Vagina (tissue), 2 donors: ENCODE measurements at regions not wholly inside any gene's neighbourhood (a gene's known extent, or its start where the extent isn't known, plus 50 kb on each side); places are given as distances from the start of the nearest gene placed in this dataset.

Source experiments
- DNase-seq, 2 donors: peaks; one replicate each; pipeline ENCODE4 v3.0.0-alpha.2; 2017; ENCODE audit errors: extremely low spot score in 2 of 2
- H3K27ac ChIP-seq: fragments of 200-600 bp; sonication (generic); one replicate; pipeline ENCODE4 v1.5.1; 2019
- H3K27me3 ChIP-seq: fragments of 200-600 bp; sonication (generic); one replicate; pipeline ENCODE4 v1.5.1; 2019
- H3K36me3 ChIP-seq, 2 donors: fragments of 200-600 bp; sonication (generic); one replicate each; pipeline ENCODE4 v1.5.1; 2017 to 2019
- H3K4me1 ChIP-seq: fragments of 200-600 bp; sonication (generic); one replicate; pipeline ENCODE4 v1.5.1; 2019
- H3K4me3 ChIP-seq, 2 donors: fragments of 200-600 bp; sonication (generic); 1 replicate in 1 of 2; 2 replicates in 1 of 2; pipeline ENCODE4 v1.5.1; 2016 to 2019
- H3K9me3 ChIP-seq: fragments of 200-600 bp; sonication (generic); one replicate; pipeline ENCODE4 v1.5.1; 2019
- POLR2A ChIP-seq, 2 donors: fragments of 450-650 bp; IDR thresholded peaks; one replicate each; pipeline ENCODE4 v1.6.1; 2017; ENCODE audit warnings: antibody characterized with exemption in 2 of 2, mild to moderate bottlenecking in 2 of 2, moderate library complexity in 2 of 2
- POLR2AphosphoS5 ChIP-seq, 2 donors: sonication (generic); formaldehyde crosslinking; IDR thresholded peaks; one replicate each; pipeline ENCODE4 v1.9.0; 2017; ENCODE audit warnings: antibody characterized with exemption in 2 of 2, mild to moderate bottlenecking in 2 of 2, low read depth in 1 of 2; ENCODE audit not compliant: insufficient read depth in 1 of 2
- intact Hi-C: fragments of 100-400 bp; cut with DNase I; formaldehyde crosslinking; loops from one replicate; pipeline ENCODE4 v1.15.1; 2023
- TF ChIP-seq, protein P1 (sequence below), 3 experiments: fragments of 450-650 bp in 2 of 3; fragments of 200-600 bp in 1 of 3; sonication (generic) in 1 of 3; IDR thresholded peaks; one replicate each; pipeline ENCODE4 v1.5.1; 2017 to 2019; ENCODE audit warnings: antibody characterized with exemption in 3 of 3, mild to moderate bottlenecking in 2 of 3, moderate library complexity in 2 of 3

DNA sequence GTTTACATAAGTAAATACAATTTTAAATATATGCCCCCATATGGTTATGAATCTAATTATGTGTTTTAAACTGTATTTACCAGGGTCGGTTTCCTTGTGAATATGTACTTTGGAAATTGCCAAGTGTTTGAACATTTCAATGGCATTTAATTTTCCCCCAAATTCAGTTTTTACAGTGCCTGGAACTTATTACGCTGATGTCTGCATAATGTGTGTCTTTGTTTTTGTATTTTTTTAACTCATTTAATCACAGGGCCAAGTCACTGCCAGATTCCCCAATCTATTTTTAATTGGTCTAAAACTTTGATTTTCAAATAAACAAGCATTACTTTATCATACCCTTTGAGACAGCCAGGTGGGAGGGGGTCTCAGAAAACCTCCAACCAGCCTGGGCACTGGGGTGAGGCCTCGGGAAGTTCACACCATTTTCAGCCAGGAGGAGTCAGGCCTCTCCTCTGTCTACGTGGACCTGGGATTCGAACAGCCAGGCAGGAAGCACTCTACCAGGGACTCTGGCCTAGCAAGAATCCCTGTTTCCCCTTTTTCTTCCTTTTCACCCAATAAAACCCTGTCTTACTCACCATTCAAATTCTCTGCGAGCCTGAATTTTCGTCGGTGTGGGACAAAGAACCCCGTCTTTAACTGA lies 151.5 kb upstream of the COL1A2 start:
- no peaks in the 10 kb centered on the region for H3K36me3 ChIP-seq
- no peak for TF ChIP-seq POLR2A (IDR thresholded peaks at IDR 0.05)
- no peak for TF ChIP-seq POLR2AphosphoS5 (IDR thresholded peaks at IDR 0.05; ENCODE audit: insufficient read depth in 1 of 2, low read depth in 1 of 2)
- TF ChIP-seq, protein P1, sequence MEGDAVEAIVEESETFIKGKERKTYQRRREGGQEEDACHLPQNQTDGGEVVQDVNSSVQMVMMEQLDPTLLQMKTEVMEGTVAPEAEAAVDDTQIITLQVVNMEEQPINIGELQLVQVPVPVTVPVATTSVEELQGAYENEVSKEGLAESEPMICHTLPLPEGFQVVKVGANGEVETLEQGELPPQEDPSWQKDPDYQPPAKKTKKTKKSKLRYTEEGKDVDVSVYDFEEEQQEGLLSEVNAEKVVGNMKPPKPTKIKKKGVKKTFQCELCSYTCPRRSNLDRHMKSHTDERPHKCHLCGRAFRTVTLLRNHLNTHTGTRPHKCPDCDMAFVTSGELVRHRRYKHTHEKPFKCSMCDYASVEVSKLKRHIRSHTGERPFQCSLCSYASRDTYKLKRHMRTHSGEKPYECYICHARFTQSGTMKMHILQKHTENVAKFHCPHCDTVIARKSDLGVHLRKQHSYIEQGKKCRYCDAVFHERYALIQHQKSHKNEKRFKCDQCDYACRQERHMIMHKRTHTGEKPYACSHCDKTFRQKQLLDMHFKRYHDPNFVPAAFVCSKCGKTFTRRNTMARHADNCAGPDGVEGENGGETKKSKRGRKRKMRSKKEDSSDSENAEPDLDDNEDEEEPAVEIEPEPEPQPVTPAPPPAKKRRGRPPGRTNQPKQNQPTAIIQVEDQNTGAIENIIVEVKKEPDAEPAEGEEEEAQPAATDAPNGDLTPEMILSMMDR (IDR thresholded peaks at IDR 0.05), result no peak
- no peaks in the 10 kb centered on the region for H3K27me3 ChIP-seq
- no peak overlapping the region for H3K4me3 ChIP-seq
- H3K27ac ChIP-seq, result no peak overlapping the region
- intact Hi-C loops, result no loop called here
- no peak for DNase-seq
- H3K9me3 ChIP-seq, result no peaks in the 10 kb centered on the region
- no peaks in the 10 kb centered on the region for H3K4me1 ChIP-seq

DNA sequence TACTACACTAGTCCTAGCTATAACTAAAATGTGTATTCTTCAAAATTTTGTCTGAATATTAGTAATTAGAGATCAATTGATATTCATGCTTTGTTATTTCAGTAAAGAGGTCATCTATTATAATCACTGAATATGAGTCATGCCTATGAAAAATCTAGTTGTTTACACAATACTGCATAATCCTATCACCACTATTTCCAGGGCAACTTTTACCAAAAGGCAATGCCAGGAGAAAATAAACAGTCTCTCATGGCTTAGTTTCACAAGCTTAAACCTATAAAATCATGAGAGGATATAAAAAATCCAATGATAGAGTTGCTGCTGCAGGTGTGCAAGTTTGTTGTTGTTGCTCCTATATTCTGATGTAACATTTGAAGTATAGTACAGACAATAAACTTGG lies 149.9 kb upstream of the COL1A2 start:
- no peak overlapping the region for H3K4me3 ChIP-seq
- intact Hi-C loops, result no loop called here
- TF ChIP-seq, protein P1 (IDR thresholded peaks at IDR 0.05), result no peak
- TF ChIP-seq POLR2A (IDR thresholded peaks at IDR 0.05), result no peak
- TF ChIP-seq POLR2AphosphoS5 (IDR thresholded peaks at IDR 0.05; ENCODE audit: insufficient read depth in 1 of 2, low read depth in 1 of 2), result no peak
- H3K36me3 ChIP-seq, result no peaks in the 10 kb centered on the region
- no peaks in the 10 kb centered on the region for H3K27me3 ChIP-seq
- H3K4me1 ChIP-seq, result no peaks in the 10 kb centered on the region
- H3K27ac ChIP-seq, result no peak overlapping the region
- H3K9me3 ChIP-seq, result no peaks in the 10 kb centered on the region
- DNase-seq, result no peak

- Histone ChIP-seq H3K4me3 (no peak overlapping the region), H3K27ac (no peak overlapping the region), H3K36me3 (no peaks in the 10 kb centered on the region), H3K4me1 (no peaks in the 10 kb centered on the region), H3K27me3 (no peaks in the 10 kb centered on the region), H3K9me3 (no peaks in the 10 kb centered on the region)
- no peak for DNase-seq
- TF ChIP-seq, protein P1 (IDR thresholded peaks at IDR 0.05), result no peak
- TF ChIP-seq POLR2A (IDR thresholded peaks at IDR 0.05) (no peak), POLR2AphosphoS5 (IDR thresholded peaks at IDR 0.05; ENCODE audit: insufficient read depth in 1 of 2, low read depth in 1 of 2) (no peak)
- intact Hi-C loops, result no loop called here
These were observed 149.2 kb upstream of the COL1A2 start for GRCh38 chr7:94245500-94245899.

DNA sequence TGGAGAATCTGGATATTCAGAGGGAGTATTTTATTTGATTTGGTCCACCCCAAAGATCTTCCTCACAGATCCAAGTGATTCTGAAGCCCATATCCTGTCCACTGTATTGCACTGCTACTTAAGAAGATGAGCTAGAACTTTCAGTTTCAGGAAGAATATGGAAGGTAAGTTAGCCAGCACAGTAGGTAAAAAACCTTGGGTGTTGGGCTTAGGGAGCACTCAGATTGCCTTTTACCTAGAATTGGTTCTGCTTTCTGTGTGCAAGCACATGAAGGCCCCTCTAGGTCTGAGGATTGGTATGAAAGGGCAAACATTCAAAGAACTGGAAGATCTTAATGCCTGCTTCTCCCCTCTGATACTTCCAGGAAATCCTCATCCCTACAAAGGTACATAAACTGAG lies 146.7 kb upstream of the COL1A2 start:
- Histone ChIP-seq H3K27ac (no peak overlapping the region), H3K27me3 (no peaks in the 10 kb centered on the region), H3K9me3 (no peaks in the 10 kb centered on the region), H3K4me3 (no peak overlapping the region), H3K4me1 (no peaks in the 10 kb centered on the region), H3K36me3 (no peaks in the 10 kb centered on the region)
- DNase-seq, result no peak
- TF ChIP-seq, protein P1 (IDR thresholded peaks at IDR 0.05), result no peak
- TF ChIP-seq POLR2A (IDR thresholded peaks at IDR 0.05) (no peak), POLR2AphosphoS5 (IDR thresholded peaks at IDR 0.05; ENCODE audit: insufficient read depth in 1 of 2, low read depth in 1 of 2) (no peak)
- intact Hi-C loops, result no loop called here

DNA sequence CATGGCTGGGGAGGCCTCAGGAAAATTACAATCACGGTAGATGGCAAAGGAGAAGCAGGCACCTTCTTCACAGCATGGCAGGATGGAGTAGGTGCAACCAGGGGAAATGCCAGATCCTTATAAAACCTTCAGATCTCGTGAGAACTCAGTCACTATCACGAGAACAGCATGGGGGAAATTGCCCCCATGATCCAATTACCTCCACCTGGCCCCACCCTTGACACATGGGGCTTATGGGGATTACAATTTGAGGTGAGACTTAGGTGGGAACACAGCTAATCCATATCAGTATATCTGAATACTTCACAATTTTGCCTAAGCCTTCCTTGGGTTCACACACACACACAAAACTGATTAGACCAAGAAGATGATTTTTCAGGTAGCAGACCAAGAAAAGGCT lies 145.1 kb upstream of the COL1A2 start:
- TF ChIP-seq POLR2AphosphoS5 (IDR thresholded peaks at IDR 0.05; ENCODE audit: insufficient read depth in 1 of 2, low read depth in 1 of 2) (no peak), POLR2A (IDR thresholded peaks at IDR 0.05) (no peak)
- TF ChIP-seq, protein P1 (IDR thresholded peaks at IDR 0.05), result no peak
- no peaks in the 10 kb centered on the region for H3K27me3 ChIP-seq
- H3K36me3 ChIP-seq, result no peaks in the 10 kb centered on the region
- no peak overlapping the region for H3K4me3 ChIP-seq
- no peaks in the 10 kb centered on the region for H3K9me3 ChIP-seq
- intact Hi-C loops, result no loop called here
- no peak overlapping the region for H3K27ac ChIP-seq
- DNase-seq, result no peak
- no peaks in the 10 kb centered on the region for H3K4me1 ChIP-seq
